Renal pelvis (tissue), 1 donor: ENCODE measurements at regions not wholly inside any gene's neighbourhood (a gene's known extent, or its start where the extent isn't known, plus 50 kb on each side); places are given as distances from the start of the nearest gene placed in this dataset.
A peak's percentile ranks its signal among the peaks of the same experiment; 100 is the strongest.
"Not testable (repeated sequence)": the region's sequence is repeated elsewhere in the genome, so short reads cannot be mapped to it uniquely, and the experiment has no call there.

Source experiments
- DNase-seq: peaks from one replicate; pipeline ENCODE4 v3.0.0-alpha.2; 2013

GRCh38 chr20:12455148-12455547, 537.5 kb downstream of the BTBD3 start:
- DNase-seq, result no peak

DNA sequence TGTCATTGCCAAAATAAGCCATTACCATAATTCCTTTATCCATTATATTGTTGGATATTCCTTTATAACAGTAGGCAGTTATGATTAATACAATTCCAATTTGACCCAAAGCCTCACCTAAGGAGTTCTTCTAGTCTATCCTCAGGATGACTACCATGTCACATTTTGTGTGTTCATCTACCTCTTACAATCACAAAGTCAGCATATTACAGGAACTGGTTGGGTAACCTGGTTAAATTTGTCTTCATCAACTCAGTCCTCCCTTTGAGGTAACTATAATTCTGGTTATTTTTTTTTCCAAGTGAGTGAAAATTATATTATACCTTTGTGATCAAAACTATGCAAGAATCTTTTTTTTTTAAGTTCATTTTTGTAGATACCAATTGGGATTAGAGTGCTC, 540.5 kb downstream of the BTBD3 start:
- no peak for DNase-seq

GRCh38 chr20:12464036-12464435, 544.7 kb upstream of the SPTLC3 start:
- no peak for DNase-seq

GRCh38 chr20:12466915-12467314, 541.9 kb upstream of the SPTLC3 start:
- no peak for DNase-seq

- no peak for DNase-seq
Observed at GRCh38 chr20:12467758-12468157, 541.0 kb upstream of the SPTLC3 start.

DNA sequence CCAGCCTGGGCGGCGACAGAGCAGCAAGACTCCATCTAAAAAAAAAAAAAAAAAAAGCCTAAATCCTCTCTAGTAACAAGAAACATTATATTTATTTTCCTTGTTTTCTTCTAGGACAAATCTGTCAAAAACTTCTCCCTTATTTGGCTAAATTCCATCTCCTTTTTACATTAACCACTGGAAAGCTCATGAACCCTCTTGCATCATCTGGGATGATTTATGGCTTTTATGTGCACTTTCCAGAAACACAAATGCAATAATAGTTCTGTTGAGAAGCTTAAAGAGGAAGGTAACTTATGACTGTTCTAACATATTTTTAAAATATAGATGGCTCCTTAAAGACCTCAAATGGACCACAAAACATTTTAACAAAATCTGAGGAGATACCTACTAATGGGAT, 526.1 kb upstream of the SPTLC3 start:
- no peak for DNase-seq

- no peak for DNase-seq
Observed at GRCh38 chr20:12502443-12502842, 506.3 kb upstream of the SPTLC3 start.

DNA sequence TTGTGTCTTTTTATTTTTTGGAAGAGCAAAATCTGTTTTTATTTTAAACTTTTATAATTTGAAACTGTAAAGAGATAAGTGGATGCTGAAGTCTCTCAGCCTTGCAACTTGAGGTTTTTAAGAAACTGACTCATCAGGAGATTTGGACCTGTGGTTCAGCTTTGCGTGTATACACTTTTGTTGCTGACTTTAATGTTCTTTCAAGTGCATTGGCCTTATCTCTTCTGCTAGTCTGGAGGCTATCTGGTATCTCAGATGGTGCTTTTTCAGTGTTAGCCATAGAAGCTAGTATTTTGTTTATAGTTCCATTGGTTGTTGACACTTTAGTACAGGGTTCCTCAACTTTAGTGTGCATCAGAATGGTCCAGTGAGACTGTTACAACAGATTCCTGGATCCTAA, 504.0 kb upstream of the SPTLC3 start:
- DNase-seq, result no peak

- no peak for DNase-seq
Observed at GRCh38 chr20:12511499-12511898, 497.3 kb upstream of the SPTLC3 start.

DNA sequence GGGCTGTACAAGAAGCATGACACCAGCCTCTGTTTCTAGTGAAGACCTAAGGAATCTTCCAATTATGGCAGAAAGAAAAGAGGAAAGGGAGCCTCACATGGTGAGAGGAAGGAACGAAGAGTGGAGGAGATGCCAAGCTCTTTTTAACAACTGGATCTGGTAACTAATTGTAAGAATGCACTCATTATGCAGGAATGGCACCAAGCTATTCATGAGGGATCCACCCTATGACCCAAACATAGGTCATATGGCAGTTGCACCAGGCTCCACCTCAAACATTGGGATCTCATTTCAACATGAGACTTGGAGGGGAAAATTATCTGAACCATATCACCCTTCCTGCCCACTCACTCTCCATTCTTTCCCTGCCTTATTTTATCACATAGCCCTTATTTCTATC, 496.0 kb upstream of the SPTLC3 start:
- DNase-seq, result no peak

DNA sequence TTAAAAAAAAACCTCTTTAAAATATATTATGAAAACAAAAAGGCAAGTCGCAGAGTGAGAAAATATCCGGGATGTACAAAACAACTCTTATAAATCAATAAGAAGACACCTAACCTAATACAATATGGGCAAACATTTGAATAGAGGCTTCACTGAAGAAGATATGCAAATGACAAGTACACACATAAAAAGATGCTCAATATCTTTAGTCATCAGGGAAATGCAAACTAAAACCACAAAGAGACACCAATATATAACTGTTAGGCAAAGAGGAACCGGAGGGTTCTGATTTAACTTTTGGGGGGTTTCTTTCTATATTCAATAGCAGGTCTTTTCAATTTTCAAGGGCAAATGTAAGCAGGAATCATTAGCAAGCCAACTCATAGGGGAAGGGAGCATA, 480.7 kb upstream of the SPTLC3 start:
- DNase-seq, result no peak

GRCh38 chr20:12528591-12529041, 480.2 kb upstream of the SPTLC3 start:
- no peak for DNase-seq

DNA sequence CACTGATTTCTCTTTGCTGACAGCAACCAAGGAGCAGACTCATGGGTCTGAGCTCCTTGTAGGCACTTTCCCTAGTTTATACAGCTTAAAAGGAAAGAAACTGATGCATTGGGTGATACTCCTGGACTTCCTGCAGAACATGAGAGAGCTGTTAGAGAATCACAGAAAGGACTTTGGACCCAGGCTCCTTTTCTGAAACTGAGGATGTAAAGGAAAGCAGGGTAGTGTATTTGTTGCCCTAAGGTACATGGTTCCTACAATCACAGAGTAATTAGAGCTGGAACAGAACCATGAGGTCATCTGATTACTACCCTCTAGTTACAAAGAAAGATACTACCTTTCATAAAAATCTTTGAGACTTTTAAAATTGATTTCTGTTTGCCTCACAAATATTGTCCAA, 477.1 kb upstream of the SPTLC3 start:
- DNase-seq, result no peak

GRCh38 chr20:12535316-12535715, 473.5 kb upstream of the SPTLC3 start:
- no peak for DNase-seq

- no peak for DNase-seq
Observed at GRCh38 chr20:12535770-12536169, 473.0 kb upstream of the SPTLC3 start.

- no peak for DNase-seq
Observed at GRCh38 chr20:12554426-12554825, 454.3 kb upstream of the SPTLC3 start.

- no peak for DNase-seq
Observed at GRCh38 chr20:12555369-12555768, 453.4 kb upstream of the SPTLC3 start.

GRCh38 chr20:12555849-12556248, 452.9 kb upstream of the SPTLC3 start:
- DNase-seq, result not testable (repeated sequence)

GRCh38 chr20:12557224-12557623, 451.5 kb upstream of the SPTLC3 start:
- DNase-seq, result no peak

DNA sequence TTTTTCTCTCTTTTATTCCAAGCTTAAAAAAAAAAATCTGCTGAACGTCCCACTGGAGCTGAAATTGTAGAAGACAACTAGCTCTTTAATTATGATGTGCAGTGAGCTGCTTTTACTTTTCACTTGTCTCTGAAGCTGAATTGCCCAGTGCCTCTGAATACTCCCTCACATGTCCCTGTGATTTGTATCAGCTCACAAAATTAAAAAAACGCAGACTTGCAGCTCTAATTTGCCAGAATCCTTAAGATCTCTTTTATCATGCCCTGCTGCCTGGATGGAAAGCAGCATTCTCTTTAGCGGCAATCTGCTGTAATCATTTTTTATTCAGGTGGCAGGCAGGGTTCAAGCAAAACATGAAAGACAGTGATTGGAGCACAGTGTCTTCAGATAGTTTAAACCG, 443.8 kb upstream of the SPTLC3 start:
- DNase-seq, result no peak

DNA sequence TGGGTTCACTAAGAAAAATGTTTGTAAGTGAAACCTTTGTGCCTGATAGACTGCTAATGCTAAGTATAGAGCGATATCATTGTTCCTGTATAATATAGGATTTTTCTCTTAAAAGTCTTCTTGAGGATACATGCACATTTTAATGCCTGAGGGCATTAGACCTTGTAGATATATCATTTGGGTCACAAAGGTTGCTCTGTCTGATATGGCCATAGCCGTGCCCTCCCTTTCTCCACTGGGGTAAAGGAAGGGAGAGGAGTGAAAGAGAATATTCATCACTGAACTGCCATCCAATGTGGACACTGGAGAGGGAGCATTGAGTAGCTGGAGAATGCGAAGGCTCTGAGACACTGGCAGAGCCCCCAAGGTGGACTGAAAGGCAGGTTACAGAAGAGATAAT, 442.2 kb upstream of the SPTLC3 start:
- DNase-seq, result no peak

DNA sequence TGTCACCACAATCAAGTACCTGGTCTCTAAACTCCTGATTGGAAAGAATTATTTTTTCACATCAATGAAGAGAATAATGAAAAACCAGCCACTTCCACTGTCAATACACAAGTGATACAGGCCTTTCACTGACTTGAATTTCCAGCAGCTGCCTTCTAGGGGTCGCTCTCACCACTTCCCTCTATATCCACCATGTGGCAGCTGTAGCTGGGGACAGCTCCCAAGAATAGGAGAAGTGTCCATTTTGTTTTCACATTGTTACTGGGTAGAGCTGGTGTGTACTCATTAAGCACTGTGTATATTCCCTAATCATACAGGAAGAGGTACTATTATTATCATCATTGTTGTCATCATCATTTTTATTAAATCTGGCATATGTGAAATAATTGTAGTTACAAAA, 438.4 kb upstream of the SPTLC3 start:
- no peak for DNase-seq

- no peak for DNase-seq
Observed at GRCh38 chr20:12573442-12573841, 435.3 kb upstream of the SPTLC3 start.

DNA sequence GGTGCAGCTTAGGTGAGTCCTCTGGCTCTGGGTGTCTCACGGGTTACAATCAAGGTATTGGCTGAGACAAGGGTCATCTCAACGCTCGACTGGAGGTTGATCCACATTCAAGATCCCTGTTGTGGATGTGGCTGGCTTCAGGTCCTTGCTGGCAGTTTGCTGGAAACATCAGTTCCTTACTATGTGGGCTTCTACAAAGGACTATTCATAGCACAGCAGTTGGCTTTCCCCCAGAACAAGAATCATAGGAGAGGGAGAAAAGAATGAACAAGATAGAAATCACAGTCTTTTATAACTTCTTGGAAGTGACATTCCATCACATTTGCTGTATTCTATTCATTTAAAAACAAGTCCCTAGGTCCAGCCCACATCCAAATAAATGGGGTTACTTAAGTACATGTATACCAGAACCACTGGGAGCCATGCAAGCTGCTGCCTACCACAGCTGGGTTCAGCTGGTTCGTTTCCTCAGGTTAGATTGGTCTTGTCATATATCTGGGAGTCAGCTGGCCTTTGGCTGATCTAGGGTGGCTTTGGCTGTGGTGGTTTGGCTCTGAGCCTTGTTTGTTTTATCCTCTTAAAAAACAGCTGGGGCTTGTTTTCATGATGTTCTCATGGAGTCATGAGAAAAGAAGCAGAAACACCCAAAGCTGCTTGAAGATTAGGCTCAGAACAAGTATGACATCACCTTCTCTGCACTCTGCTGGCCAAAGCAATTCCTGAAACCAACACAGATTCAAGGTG, 433.2 kb upstream of the SPTLC3 start:
- DNase-seq, result peak; percentile 83
